Tibial nerve (tissue), 4 donors: ENCODE measurements at regions not wholly inside any gene's neighbourhood (a gene's known extent, or its start where the extent isn't known, plus 50 kb on each side); places are given as distances from the start of the nearest gene placed in this dataset.

ENCODE experiments used
- DNase-seq, 2 donors: peaks; one replicate each; pipeline ENCODE4 v3.0.0-alpha.2; 2019; ENCODE audit warnings: low spot score in 2 of 2
- H3K27ac ChIP-seq, 4 donors: fragments of 200-600 bp; sonication (generic) in 3 of 4; one replicate each; pipeline ENCODE4 v1.5.1; 2017 to 2019; ENCODE audit warnings: mild to moderate bottlenecking in 1 of 4
- H3K27me3 ChIP-seq, 2 donors: fragments of 200-600 bp; sonication (generic) in 1 of 2; one replicate each; pipeline versions ENCODE4 v1.5.1 to v1.6.0; 2017 to 2019
- H3K36me3 ChIP-seq, 3 donors: fragments of 200-600 bp; sonication (generic); one replicate each; pipeline ENCODE4 v1.5.1; 2018 to 2019
- H3K4me1 ChIP-seq, 4 donors: fragments of 200-600 bp; sonication (generic) in 3 of 4; one replicate each; pipeline ENCODE4 v1.5.1; 2017 to 2019
- H3K4me3 ChIP-seq, 4 donors: fragments of 200-600 bp; sonication (generic) in 3 of 4; one replicate each; pipeline ENCODE4 v1.5.1; 2017 to 2019; ENCODE audit warnings: mild to moderate bottlenecking in 1 of 4, moderate library complexity in 1 of 4
- H3K9me3 ChIP-seq, 4 donors: fragments of 200-600 bp; sonication (generic) in 3 of 4; one replicate each; pipeline ENCODE4 v1.5.1; 2017 to 2019
- EP300 ChIP-seq, 2 donors: sonication (generic); formaldehyde crosslinking; IDR thresholded peaks; one replicate each; pipeline ENCODE4 v1.6.1; 2017; ENCODE audit warnings: antibody characterized with exemption in 2 of 2, mild to moderate bottlenecking in 1 of 2
- POLR2A ChIP-seq, 2 donors: fragments of 450-650 bp; IDR thresholded peaks; one replicate each; pipeline ENCODE4 v1.6.1; 2017; ENCODE audit warnings: antibody characterized with exemption in 2 of 2, mild to moderate bottlenecking in 2 of 2, moderate library complexity in 2 of 2
- WGBS, 2 donors: methylation state at CpG; one replicate each; pipeline ENCODE4 v1.1.5; 2018; 5-methylcytosine and 5-hydroxymethylcytosine counted together
- TF ChIP-seq, protein P1 (sequence below), 5 experiments: fragments of 200-600 bp in 3 of 5; fragments of 450-650 bp in 2 of 5; sonication (generic) in 3 of 5; IDR thresholded peaks; one replicate each; pipeline ENCODE4 v1.5.1; 2016 to 2019; ENCODE audit warnings: antibody characterized with exemption in 5 of 5, mild to moderate bottlenecking in 3 of 5, moderate library complexity in 2 of 5

DNA sequence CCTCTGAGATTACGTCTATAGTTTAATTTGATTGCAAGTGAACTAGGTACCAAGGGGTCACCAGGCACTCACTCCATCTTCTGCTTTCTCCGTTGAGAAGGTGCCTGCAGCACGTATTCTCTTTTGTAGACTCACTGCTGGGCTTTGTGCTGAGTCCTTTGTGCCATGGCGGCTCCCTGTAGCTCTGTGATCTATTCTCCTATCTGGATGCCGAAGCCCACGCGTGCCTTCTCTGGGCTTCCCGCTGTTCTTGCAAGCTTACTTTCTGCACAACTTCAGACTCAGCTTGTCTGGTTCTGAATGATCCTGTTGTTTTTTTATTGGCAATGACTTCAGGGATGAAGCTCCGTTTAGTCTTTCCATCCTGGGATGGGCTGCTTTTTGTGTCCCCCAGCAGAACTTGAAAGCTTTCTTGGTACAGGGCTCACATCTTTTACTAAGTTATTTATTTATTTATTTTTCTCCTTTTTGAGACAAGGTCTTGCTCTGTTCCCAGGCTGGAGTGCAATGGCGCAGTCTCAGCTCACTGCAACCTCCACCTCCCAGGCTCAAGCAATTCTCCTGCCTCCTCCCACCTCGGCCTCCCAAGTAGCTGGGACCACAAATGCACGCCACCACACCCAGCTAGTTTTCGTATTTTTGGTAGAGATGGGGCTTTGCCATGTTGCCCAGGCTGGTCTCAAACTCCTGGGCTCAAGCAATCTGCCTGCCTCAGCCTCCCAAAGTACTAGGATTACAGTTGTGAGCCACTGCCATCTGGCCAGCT is 100.9 kb upstream of the NKX1-1 start:
- Histone ChIP-seq H3K27ac (no peak overlapping the region), H3K27me3 (peaks cover 0 to 64% of the 10 kb centered on the region in 2 donors), H3K36me3 (no peaks in the 10 kb centered on the region), H3K4me3 (no peak overlapping the region), H3K9me3 (peaks cover 0 to 5% (median 0%) of the 10 kb centered on the region in 4 donors), H3K4me1 (no peaks in the 10 kb centered on the region)
- TF ChIP-seq, protein P1, sequence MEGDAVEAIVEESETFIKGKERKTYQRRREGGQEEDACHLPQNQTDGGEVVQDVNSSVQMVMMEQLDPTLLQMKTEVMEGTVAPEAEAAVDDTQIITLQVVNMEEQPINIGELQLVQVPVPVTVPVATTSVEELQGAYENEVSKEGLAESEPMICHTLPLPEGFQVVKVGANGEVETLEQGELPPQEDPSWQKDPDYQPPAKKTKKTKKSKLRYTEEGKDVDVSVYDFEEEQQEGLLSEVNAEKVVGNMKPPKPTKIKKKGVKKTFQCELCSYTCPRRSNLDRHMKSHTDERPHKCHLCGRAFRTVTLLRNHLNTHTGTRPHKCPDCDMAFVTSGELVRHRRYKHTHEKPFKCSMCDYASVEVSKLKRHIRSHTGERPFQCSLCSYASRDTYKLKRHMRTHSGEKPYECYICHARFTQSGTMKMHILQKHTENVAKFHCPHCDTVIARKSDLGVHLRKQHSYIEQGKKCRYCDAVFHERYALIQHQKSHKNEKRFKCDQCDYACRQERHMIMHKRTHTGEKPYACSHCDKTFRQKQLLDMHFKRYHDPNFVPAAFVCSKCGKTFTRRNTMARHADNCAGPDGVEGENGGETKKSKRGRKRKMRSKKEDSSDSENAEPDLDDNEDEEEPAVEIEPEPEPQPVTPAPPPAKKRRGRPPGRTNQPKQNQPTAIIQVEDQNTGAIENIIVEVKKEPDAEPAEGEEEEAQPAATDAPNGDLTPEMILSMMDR (IDR thresholded peaks at IDR 0.05), result no peak
- TF ChIP-seq EP300 (IDR thresholded peaks at IDR 0.05) (no peak), POLR2A (IDR thresholded peaks at IDR 0.05) (no peak)
- peak in 1 of 2 donors; percentile 1 for DNase-seq
- 47 to 52% methylated on average over 13 of the region's 13 CpGs for WGBS, 2 donors

DNA sequence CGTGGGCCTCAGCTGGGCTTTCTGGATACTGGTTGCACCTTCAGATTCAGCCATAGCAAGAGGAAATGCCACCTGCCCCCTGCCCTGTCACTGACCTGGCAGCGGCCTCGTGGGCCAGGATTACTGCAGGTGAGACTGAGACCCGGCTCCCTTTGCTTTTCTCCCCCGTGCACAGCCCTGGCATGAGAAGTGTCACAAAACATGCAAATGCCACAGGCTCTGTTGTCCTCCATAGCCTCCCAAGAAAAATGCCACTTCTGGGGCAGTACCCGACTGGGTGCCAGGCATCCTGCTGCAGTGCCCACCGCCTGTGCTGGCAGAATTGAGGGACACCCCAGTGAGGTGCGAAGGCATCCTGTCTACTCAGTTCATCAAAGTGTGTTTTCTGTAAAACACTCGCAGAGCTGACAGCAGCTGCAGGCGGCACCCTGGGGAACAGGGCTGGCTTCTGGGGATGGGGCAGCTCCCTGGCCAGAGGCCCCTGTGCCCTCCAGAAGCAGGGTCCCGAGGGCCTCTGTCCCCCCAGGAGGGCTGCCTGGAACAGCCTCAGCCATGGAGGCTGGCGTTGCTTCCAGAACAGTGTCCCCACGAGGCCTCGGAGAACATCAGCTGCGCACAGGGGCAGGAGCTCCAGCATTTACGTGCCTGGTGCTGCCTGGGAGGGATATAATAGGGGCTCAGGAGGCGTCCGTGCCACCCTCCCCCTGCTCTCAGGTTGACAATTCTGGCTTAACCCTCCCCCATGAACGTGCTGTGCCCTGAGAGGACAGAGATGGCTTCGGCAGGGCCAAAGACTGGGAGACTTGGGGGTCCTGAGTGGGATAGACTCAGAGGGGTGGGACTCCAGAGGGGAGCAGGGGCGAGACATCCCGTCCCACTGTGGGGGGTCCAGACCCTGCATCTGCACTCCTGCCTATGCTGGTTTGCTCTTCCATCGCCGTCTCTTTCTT is 99.5 kb upstream of the NKX1-1 start:
- peaks cover 0 to 55% of the 10 kb centered on the region in 2 donors for H3K27me3 ChIP-seq
- 48 to 62% methylated on average over 15 to 16 of the region's 24 CpGs for WGBS, 2 donors
- TF ChIP-seq, protein P1 (IDR thresholded peaks at IDR 0.05), result no peak
- TF ChIP-seq EP300 (IDR thresholded peaks at IDR 0.05) (no peak), POLR2A (IDR thresholded peaks at IDR 0.05) (no peak)

DNA sequence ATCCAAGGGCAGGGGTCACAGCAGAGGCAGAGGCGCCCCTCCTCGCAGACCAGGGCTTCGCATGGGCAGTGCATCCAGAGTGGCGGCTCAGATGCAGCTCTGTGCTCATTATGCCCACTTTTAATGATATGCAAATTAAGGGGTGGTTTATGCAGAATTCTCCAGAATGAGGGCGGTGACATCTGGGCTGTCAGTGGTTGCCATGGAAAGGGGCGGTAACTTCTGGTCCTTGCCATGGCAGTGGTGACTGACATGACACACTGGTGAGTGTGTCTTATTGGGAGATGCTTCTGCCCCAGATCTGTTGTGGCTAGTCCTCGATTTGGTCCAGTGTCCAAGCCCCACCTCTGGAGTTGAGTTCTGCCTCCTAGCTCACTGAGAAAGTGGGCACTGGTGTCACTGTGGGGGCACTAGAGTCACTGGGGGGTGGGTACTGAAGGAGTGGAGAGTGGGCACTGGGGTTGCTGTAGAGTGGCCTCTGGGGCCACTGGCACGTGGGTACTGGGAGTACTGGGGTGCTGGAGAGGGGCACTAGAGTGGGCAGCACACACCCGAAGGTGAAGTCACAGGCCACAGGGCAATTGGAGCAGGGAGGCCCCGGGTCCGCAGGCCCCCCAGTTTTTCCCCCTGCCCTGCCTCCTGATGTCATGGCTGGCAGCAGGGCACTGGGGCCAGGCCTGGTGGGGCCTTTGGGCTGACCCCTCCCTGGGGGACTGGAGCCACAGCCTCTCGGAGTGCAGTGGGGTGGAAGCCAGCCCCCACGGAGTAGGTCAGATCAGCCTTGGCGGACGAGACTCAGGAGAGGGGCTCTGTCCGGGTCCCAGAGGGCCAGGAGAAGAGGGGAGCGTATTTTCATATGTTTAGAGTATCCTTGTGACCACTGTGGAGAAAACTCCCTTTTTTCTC is 98.6 kb upstream of the NKX1-1 start:
- TF ChIP-seq, protein P1 (IDR thresholded peaks at IDR 0.05), result no peak
- TF ChIP-seq POLR2A (IDR thresholded peaks at IDR 0.05) (no peak), EP300 (IDR thresholded peaks at IDR 0.05) (no peak)
- no peak overlapping the region for H3K4me3 ChIP-seq
- peak in 1 of 2 donors; percentile 6 for DNase-seq
- H3K27me3 ChIP-seq, result peaks cover 0 to 48% of the 10 kb centered on the region in 2 donors
- no peaks in the 10 kb centered on the region for H3K36me3 ChIP-seq
- 71 to 74% methylated on average over 17 of the region's 17 CpGs for WGBS, 2 donors
- H3K9me3 ChIP-seq, result peaks cover 0 to 5% (median 0%) of the 10 kb centered on the region in 4 donors
- H3K27ac ChIP-seq, result no peak overlapping the region
- no peaks in the 10 kb centered on the region for H3K4me1 ChIP-seq

More for the DNA sequence above, 99.5 kb upstream of the NKX1-1 start:
- Histone ChIP-seq H3K27ac (no peak overlapping the region), H3K4me3 (no peak overlapping the region), H3K9me3 (peaks cover 0 to 5% (median 0%) of the 10 kb centered on the region in 4 donors), H3K4me1 (no peaks in the 10 kb centered on the region), H3K36me3 (no peaks in the 10 kb centered on the region)
- DNase-seq, result no peak

DNA sequence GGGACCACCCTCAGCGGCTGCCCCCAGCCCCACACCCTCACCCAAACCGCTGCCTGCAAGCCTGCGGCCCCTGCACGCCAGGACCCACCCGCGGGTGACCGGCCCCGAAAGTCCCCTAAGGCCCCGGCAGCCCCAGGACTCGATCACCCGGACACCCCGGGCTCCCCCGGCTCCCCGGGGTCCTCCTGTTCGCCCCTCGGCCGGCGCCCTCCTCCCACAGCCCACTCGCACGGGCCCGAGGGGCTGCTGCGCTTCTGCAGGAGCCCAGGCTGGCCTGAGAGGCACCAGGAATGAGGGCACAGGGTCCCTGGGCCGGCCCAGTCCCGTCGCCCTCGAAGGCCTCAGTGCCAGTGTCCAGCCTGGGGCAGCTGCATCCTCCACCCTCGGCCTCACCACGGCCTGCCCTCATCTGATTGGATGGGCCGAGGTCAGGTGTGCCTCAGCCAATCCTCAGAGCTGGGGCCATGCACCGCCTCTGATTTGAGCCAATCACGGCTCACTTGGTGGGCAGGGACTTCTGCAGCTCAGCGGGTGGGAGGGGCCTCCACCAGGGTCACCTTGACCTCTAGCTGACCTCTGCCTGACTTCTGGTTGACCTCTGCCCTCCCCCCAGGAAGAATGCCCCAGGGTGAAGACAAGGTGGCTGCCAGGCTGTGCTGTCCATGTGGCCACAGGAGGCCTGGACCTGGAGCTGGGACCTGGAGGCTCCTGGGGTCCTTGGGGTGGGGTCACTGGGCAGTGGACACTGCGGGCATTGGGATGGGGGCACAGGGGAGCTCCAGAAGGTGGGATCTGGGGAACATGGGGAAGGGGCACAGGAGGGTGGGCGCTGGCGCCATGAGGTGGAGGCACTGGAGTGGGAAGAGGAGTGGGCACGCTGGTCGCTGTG is 97.6 kb upstream of the NKX1-1 start:
- TF ChIP-seq EP300 (IDR thresholded peaks at IDR 0.05) (no peak), POLR2A (IDR thresholded peaks at IDR 0.05) (no peak)
- TF ChIP-seq, protein P1 (IDR thresholded peaks at IDR 0.05), result no peak
- Histone ChIP-seq H3K36me3 (no peaks in the 10 kb centered on the region), H3K9me3 (peaks cover 0 to 5% (median 0%) of the 10 kb centered on the region in 4 donors), H3K27ac (no peak overlapping the region), H3K4me1 (no peaks in the 10 kb centered on the region), H3K27me3 (peaks cover 0 to 38% of the 10 kb centered on the region in 2 donors), H3K4me3 (no peak overlapping the region)
- DNase-seq, result peak in 1 of 2 donors; percentile 3
- WGBS, 2 donors, result 94 to 95% methylated on average over 26 to 33 of the region's 37 CpGs
